GM23338 (cell line): ENCODE measurements at regions not wholly inside any gene's neighbourhood (a gene's known extent, or its start where the extent isn't known, plus 50 kb on each side); places are given as distances from the start of the nearest gene placed in this dataset.

Source experiments
- CTCF ChIP-seq, 2 experiments: fragments of 200-600 bp in 1 of 2; sonication (generic) in 1 of 2; conservative IDR thresholded peaks; 2 replicates each; pipeline versions ENCODE4 v1.5.1 to v1.6.1; 2016 to 2017; ENCODE audit warnings: antibody characterized with exemption in 2 of 2, low read depth in 2 of 2, mild to moderate bottlenecking in 2 of 2, moderate library complexity in 1 of 2
- EZH2 ChIP-seq: fragments of 200-600 bp; sonication (generic); IDR thresholded peaks from one replicate; pipeline ENCODE4 v1.8.0; 2017; ENCODE audit warnings: antibody characterized with exemption, mild to moderate bottlenecking, low read depth; ENCODE audit not compliant: unreplicated experiment
- POLR2AphosphoS5 ChIP-seq: IDR thresholded peaks from 2 replicates; pipeline ENCODE4 v1.6.1; 2016; ENCODE audit warnings: antibody characterized with exemption, low read depth

- TF ChIP-seq POLR2AphosphoS5 = no peak
- TF ChIP-seq CTCF (conservative IDR thresholded peaks at IDR 0.05; ENCODE audit: low read depth in 2 of 2) = no peak
- no peak for TF ChIP-seq EZH2
Measured at GRCh38 chr12:87690236-87690810, 338.9 kb downstream of the C12orf50 start.
